NCI-H82 treated with DMSO at 0.1 percent for 48 hours (cell line): ENCODE measurements at regions not wholly inside any gene's neighbourhood (a gene's known extent, or its start where the extent isn't known, plus 50 kb on each side); places are given as distances from the start of the nearest gene placed in this dataset.
"Not testable (repeated sequence)": the region's sequence is repeated elsewhere in the genome, so short reads cannot be mapped to it uniquely, and the experiment has no call there.

Experiments used
- DNase-seq: peaks from one replicate; lab custom pipeline; 2025; ENCODE audit not compliant: unreplicated experiment; lab: John Stamatoyannopoulos, UW

DNA sequence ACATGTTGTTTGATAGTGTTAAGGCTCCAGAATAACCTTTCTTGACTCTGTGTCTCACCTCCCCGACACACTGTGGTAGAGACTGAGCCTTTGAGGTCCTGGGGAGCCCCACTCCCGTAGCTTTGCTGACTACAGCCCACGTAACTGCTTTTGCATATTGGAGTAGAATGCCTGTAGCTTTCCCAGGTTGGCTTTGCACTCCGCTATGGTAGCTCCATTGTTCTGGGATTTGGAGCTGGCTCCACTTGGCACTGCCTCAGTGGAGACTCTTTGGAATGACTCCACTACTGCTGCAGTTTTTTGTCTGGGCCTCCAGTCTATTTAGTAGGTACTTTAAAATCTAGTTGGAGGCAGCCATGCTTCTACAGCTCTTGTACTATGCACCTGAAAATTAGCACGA lies 56.2 kb upstream of the ANXA1 start:
- no peak for DNase-seq

- DNase-seq: no peak
Observed at GRCh38 chr9:73093740-73094379, 57.8 kb upstream of the ANXA1 start.

- no peak for DNase-seq
Observed at GRCh38 chr9:73093016-73093739, 58.5 kb upstream of the ANXA1 start.

GRCh38 chr9:73091909-73092308 lies 59.8 kb upstream of the ANXA1 start:
- DNase-seq: no peak

GRCh38 chr9:73090214-73090613 lies 61.5 kb upstream of the ANXA1 start:
- DNase-seq: no peak

DNA sequence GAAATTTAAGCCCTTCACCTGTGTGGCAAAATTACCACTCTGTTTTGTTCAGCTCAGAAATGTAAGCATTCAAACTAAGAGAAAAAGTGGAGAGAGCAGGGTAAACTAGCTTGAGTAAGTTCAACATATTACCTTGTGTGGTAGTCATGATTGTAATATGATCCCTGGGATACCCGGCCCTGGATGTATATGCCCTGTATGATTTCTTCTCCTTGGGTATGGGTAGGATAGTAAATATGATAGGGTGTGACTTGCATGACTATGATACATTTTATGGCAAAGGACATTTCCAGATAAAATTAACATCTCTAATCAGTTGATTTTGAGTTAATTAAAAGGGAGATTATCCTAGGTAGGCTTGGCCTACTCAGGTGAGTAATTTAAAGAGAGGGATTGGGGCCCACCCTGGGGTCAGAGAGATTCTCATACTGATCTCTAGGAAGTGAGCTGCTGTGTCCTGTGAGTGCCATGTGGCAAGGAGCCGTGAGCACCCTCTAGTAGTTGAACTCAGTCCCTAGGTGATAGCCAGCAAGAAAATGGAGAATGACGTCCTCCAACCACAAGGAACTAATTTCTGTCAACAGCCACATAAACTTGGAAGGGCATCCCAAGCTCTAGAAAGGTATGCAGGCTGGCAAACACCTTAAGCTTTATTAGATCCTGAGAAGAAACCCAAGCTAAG lies 62.2 kb upstream of the ANXA1 start:
- no peak for DNase-seq

DNA sequence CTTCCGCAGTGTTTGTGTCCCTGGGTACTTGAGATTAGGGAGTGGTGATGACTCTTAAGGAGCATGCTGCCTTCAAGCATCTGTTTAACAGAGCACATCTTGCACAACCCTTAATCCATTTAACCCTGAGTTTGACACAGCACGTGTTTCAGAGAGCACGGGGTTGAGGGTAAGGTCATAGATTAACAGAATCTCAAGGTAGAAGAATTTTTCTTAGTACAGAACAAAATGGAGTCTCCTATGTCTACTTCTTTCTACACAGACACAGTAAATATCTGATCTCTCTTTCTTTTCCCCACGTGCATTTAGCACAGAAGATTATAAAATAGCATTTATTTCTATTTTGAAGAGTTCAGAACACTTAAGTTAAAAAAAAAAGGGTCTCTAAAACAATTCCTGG lies 63.8 kb upstream of the ANXA1 start:
- DNase-seq: not testable (repeated sequence)

GRCh38 chr9:73083519-73083918 lies 68.1 kb upstream of the ANXA1 start:
- DNase-seq: no peak

DNA sequence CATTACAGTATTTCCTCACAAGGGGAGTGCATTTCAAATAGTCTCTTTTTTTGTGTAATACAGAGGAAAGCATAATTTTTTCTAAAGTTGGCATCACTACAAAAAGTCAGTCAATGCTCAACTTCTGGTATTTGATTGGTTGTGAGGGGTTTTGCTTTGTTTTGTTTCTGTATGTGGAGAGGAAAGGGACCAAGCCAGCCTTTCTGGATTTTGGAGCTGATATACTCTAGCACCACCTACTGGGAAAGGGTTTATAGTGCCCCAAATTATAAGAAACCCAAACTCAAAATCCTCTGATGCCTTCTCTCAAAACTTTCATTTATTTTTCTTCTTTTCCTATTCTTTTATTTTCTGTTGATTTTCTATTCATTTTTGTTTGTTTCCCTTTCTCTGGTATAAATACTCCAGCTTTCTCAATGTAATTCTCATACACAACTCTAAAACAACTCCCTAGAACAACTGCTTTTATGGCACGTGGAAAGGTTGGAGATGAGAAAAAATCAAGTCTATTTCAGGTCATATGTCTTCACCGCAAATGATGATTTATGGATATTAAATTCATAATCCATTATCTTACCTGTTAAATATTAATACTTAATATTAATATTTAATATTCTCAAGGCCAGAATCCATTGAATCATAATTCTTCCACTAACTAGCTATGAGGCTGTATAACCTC lies 69.5 kb upstream of the ANXA1 start:
- peak; percentile 19 for DNase-seq

- no peak for DNase-seq
Observed at GRCh38 chr9:73080110-73080694, 71.5 kb upstream of the ANXA1 start.

GRCh38 chr9:73079326-73079725 lies 72.3 kb upstream of the ANXA1 start:
- no peak for DNase-seq

DNA sequence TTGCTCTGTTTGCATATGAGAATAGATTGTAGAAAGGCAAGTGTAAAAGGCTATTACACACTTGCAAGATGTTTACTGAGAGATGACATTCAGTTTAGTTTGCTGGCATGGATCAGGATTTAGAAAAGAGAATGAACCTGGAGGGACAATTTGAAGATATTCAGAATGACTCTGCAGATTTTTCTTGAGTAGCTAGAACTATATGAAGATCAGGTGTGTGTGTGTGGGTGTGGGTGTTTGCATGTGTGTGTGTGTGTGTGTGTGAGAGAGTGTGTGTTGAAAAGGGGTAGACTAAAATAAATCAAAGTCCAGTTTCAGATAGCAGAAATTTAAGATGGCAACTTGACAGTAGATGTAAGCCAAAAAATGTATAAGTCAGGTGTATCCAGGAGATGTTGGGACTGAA lies 74.0 kb upstream of the ANXA1 start:
- DNase-seq: no peak

DNA sequence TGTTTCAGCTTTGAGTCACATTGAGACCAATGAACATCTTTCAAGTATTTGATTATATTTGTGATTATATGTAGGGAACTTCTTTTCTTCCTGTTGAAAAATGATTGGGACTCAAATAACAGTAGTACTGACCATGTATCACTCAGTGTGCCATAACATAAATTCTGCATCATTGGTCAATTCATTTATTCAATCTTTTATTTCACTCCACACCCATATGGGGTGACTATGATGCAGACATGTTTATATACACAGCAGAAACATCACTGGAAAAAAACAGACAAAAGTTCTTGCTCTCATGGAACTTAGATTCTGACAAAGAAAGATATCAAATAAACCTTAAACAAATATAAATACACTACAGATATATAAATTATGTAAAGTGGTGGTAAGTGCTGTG lies 74.7 kb upstream of the ANXA1 start:
- DNase-seq: no peak

- no peak for DNase-seq
Observed at GRCh38 chr9:73074176-73074708, 77.4 kb upstream of the ANXA1 start.

GRCh38 chr9:73073337-73074175 lies 78.1 kb upstream of the ANXA1 start:
- DNase-seq: no peak

- DNase-seq: no peak
Observed at GRCh38 chr9:73067074-73067473, 84.6 kb upstream of the ANXA1 start.

GRCh38 chr9:73065439-73065838 lies 86.2 kb upstream of the ANXA1 start:
- no peak for DNase-seq

DNA sequence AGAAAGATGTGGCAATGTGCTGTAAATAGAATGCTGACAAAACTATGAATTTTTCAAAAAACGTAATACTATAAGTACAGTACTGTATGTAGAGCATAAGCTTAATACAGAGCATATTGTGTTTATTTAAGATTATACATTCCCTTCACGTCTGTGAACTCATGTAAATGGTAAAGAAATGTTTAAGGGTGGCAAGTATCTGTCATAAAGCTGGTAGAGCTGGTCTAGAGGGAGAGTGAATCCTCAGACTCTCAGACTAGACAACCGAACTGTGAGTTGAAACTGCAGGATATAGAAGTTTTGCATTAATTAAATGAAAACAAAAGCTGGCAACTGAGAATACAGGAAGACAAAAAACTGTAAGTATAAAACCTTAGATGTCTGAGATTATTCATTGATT lies 87.3 kb upstream of the ANXA1 start:
- no peak for DNase-seq

- no peak for DNase-seq
Observed at GRCh38 chr9:73061146-73061545, 90.5 kb upstream of the ANXA1 start.

- no peak for DNase-seq
Observed at GRCh38 chr9:73059247-73059646, 92.4 kb upstream of the ANXA1 start.
